Cardiac fibroblast (primary cell): ENCODE measurements at regions not wholly inside any gene's neighbourhood (a gene's known extent, or its start where the extent isn't known, plus 50 kb on each side); places are given as distances from the start of the nearest gene placed in this dataset.

Experiments
- DNase-seq, 2 donors: peaks; one replicate each; pipeline versions ENCODE4 v3.0.0 to v3.0.0-alpha.2; 2010; ENCODE audit warnings: low read depth in 2 of 2
- H3K4me3 ChIP-seq, 2 donors: replicated peaks in 1 of 2; 1 replicate in 1 of 2; 2 replicates in 1 of 2; pipeline ENCODE4 v1.5.1; 2011; ENCODE audit warnings: low read depth in 2 of 2, low read length in 2 of 2, mild to moderate bottlenecking in 2 of 2, moderate library complexity in 1 of 2
- CTCF ChIP-seq: IDR thresholded peaks from one replicate; pipeline ENCODE4 v1.5.1; 2011; ENCODE audit warnings: low read depth, mild to moderate bottlenecking, low read length, inconsistent platforms

- no peak for DNase-seq
- no peak for TF ChIP-seq CTCF
- H3K4me3 ChIP-seq, result no peak overlapping the region
Measured at GRCh38 chr10:78776756-78777155, 292.0 kb upstream of the ZMIZ1 start.

- DNase-seq, result peak in 1 of 2 donors; percentile 47
- no peak overlapping the region for H3K4me3 ChIP-seq
- no peak for TF ChIP-seq CTCF
Measured at GRCh38 chr10:78777466-78777865, 291.3 kb upstream of the ZMIZ1 start.

GRCh38 chr10:78777867-78778266, 290.9 kb upstream of the ZMIZ1 start:
- peak in 1 of 2 donors; percentile 29 for DNase-seq
- TF ChIP-seq CTCF, result no peak
- no peak overlapping the region for H3K4me3 ChIP-seq

GRCh38 chr10:78778444-78779338, 290.1 kb upstream of the ZMIZ1 start:
- no peak for DNase-seq
- no peak overlapping the region for H3K4me3 ChIP-seq
- TF ChIP-seq CTCF, result no peak

GRCh38 chr10:78779339-78779955, 289.3 kb upstream of the ZMIZ1 start:
- no peak overlapping the region for H3K4me3 ChIP-seq
- DNase-seq, result no peak
- no peak for TF ChIP-seq CTCF

- no peak for DNase-seq
- H3K4me3 ChIP-seq, result no peak overlapping the region
- no peak for TF ChIP-seq CTCF
Measured at GRCh38 chr10:78780551-78780961, 288.2 kb upstream of the ZMIZ1 start.
